SK-N-SH (cell line): ENCODE measurements at regions not wholly inside any gene's neighbourhood (a gene's known extent, or its start where the extent isn't known, plus 50 kb on each side); places are given as distances from the start of the nearest gene placed in this dataset.
"Not testable (repeated sequence)": the region's sequence is repeated elsewhere in the genome, so short reads cannot be mapped to it uniquely, and the experiment has no call there.

Experiments used
- CTCF ChIA-PET: fragments of 300-600, 350-600 bp; formaldehyde crosslinking; extraction: SDS; loops from one replicate; lab custom pipeline; 2021; lab: Yijun Ruan, JAX
- POLR2A ChIA-PET: fragments of 350-600 bp; sonication (Branson Sonifier 250); formaldehyde crosslinking; extraction: SDS; loops from one replicate; lab custom pipeline; 2020; ENCODE audit warnings: antibody characterized with exemption, inconsistent platforms; lab: Yijun Ruan, JAX
- DNase-seq: peaks from one replicate; pipeline ENCODE4 v3.0.0; 2012
- H2AFZ ChIP-seq: fragments of 200-600 bp; sonication (generic); 2 replicates; pipeline ENCODE4 v1.8.1; 2016; ENCODE audit warnings: antibody characterized with exemption, mild to moderate bottlenecking, low read depth
- H3F3A ChIP-seq: fragments of 200-600 bp; sonication (generic); replicated peaks from 2 replicates; pipeline ENCODE3; 2016; ENCODE audit warnings: antibody characterized with exemption, mild to moderate bottlenecking; ENCODE audit not compliant: insufficient read depth
- H3K27ac ChIP-seq, 2 experiments: fragments of 200-500 bp in 1 of 2; fragments of 200-600 bp in 1 of 2; sonication (Bioruptor generic) in 1 of 2; sonication (generic), shearing (Covaris generic) in 1 of 2; 2 replicates each; pipeline versions ENCODE4 v1.5.1 to v1.6.1; 2014 to 2016; ENCODE audit warnings: low read depth in 2 of 2, inconsistent platforms in 1 of 2, low read length in 1 of 2, mild to moderate bottlenecking in 1 of 2, mixed read lengths in 1 of 2
- H3K27me3 ChIP-seq: fragments of 200-600 bp; sonication (generic), shearing (Covaris generic); 2 replicates; pipeline ENCODE4 v1.6.1; 2016; ENCODE audit warnings: mixed run types; ENCODE audit not compliant: insufficient read depth
- H3K36me3 ChIP-seq, 2 experiments: fragments of 200-500 bp in 1 of 2; fragments of 200-600 bp in 1 of 2; sonication (Bioruptor generic) in 1 of 2; sonication (generic) in 1 of 2; replicated peaks in 1 of 2; 2 replicates each; pipeline versions ENCODE3 to v1.5.1; 2014 to 2016; ENCODE audit warnings: low read length in 1 of 2, mild to moderate bottlenecking in 1 of 2; ENCODE audit not compliant: insufficient read depth in 2 of 2, control insufficient read depth in 1 of 2
- H3K4me1 ChIP-seq, 2 experiments: fragments of 200-500 bp in 1 of 2; fragments of 200-600 bp in 1 of 2; sonication (Bioruptor generic) in 1 of 2; sonication (generic), shearing (Covaris generic) in 1 of 2; 2 replicates each; pipeline versions ENCODE4 v1.5.1 to v1.6.1; 2014 to 2016; ENCODE audit warnings: low read depth in 1 of 2, low read length in 1 of 2, mixed run types in 1 of 2; ENCODE audit not compliant: insufficient read depth in 2 of 2, control insufficient read depth in 1 of 2
- H3K4me2 ChIP-seq: fragments of 200-600 bp; sonication (generic), shearing (Covaris generic); 2 replicates; pipeline ENCODE4 v1.6.1; 2017; ENCODE audit warnings: mixed run types
- H3K4me3 ChIP-seq, 2 experiments: fragments of 200-500 bp in 1 of 2; fragments of 200-600 bp in 1 of 2; sonication (Bioruptor generic) in 1 of 2; sonication (generic), shearing (Covaris generic) in 1 of 2; 2 replicates each; pipeline versions ENCODE4 v1.5.1 to v1.8.1; 2014 to 2016; ENCODE audit warnings: low read depth in 2 of 2, inconsistent platforms in 1 of 2, low read length in 1 of 2, mild to moderate bottlenecking in 1 of 2, mixed read lengths in 1 of 2, moderate library complexity in 1 of 2
- H3K79me2 ChIP-seq: fragments of 200-600 bp; sonication (generic); 2 replicates; pipeline ENCODE4 v1.8.1; 2017; ENCODE audit warnings: mild to moderate bottlenecking; ENCODE audit not compliant: insufficient read depth
- H3K9ac ChIP-seq: fragments of 200-600 bp; sonication (generic); 2 replicates; pipeline ENCODE4 v1.6.1; 2017; ENCODE audit warnings: mixed run types
- H3K9me2 ChIP-seq: fragments of 200-600 bp; sonication (generic); 2 replicates; pipeline ENCODE4 v1.6.1; 2017; ENCODE audit warnings: mixed run types
- H3K9me3 ChIP-seq: fragments of 200-600 bp; sonication (generic); 2 replicates; pipeline ENCODE4 v1.6.1; 2017; ENCODE audit warnings: mixed run types, mild to moderate bottlenecking, moderate library complexity
- H4K20me1 ChIP-seq: fragments of 200-600 bp; sonication (generic); 2 replicates; pipeline ENCODE4 v1.6.1; 2017; ENCODE audit warnings: mild to moderate bottlenecking, mixed run types; ENCODE audit not compliant: insufficient read depth
- CTCF ChIP-seq: fragments of 200-600 bp; sonication (generic); IDR thresholded peaks from 2 replicates; pipeline ENCODE4 v1.6.1; 2017; ENCODE audit warnings: antibody characterized with exemption, mild to moderate bottlenecking, moderate library complexity
- GABPA ChIP-seq: IDR thresholded peaks from 2 replicates; pipeline ENCODE4 v1.4.0; 2012; ENCODE audit warnings: low read depth, mild to moderate bottlenecking
- MXI1 ChIP-seq: IDR thresholded peaks from 2 replicates; pipeline ENCODE4 v1.6.1; 2012; ENCODE audit warnings: mild to moderate bottlenecking, low read depth, low read length, improper control_type of control experiment
- PBX3 ChIP-seq: IDR thresholded peaks from 2 replicates; pipeline ENCODE4; 2012
- WGBS: methylation state at CpG from one replicate; pipeline ENCODE4 v1.1.6; 2017; ENCODE audit warnings: low lambda C conversion rate; 5-methylcytosine and 5-hydroxymethylcytosine counted together

GRCh38 chr3:15983693-15984092 is 185.9 kb upstream of the ANKRD28 start:
- ChIA-PET CTCF (no interaction called here), POLR2A (no interaction called here)
- Histone ChIP-seq H3K9me3 (0 out of 2 replicates have a peak, but pooled peaks cover 4% of the 10 kb centered on the region), H3K27me3 (no peaks in the 10 kb centered on the region), H3K9me2 (no peaks in the 10 kb centered on the region), H3K4me1 (peaks cover 12 to 23% of the 10 kb centered on the region in 2 experiments), H3K79me2 (no peaks in the 10 kb centered on the region), H2AFZ (peak overlapping the region; percentile 80), H3F3A (peaks cover 35% of the 10 kb centered on the region), H3K4me3 (peak overlapping the region in 1 of 2 experiments; percentile 56; a peak in 2 of 4 replicates), H3K4me2 (peak overlapping the region; percentile 88), H3K9ac (peak overlapping the region; percentile 83), H3K36me3 (peaks cover 0 to 3% of the 10 kb centered on the region in 2 experiments), H4K20me1 (no peaks in the 10 kb centered on the region), H3K27ac (peak overlapping the region; percentile 86 to 100; a peak in 3 of 4 replicates)
- WGBS, result 86% methylated on average over 1 of the region's 1 CpG
- no peak for DNase-seq
- TF ChIP-seq GABPA, result no peak
- TF ChIP-seq PBX3, result peak; percentile 76

GRCh38 chr3:15989419-15989818 is 185.1 kb upstream of the GALNT15 start:
- no peak for DNase-seq
- WGBS, result 88% methylated on average over 1 of the region's 1 CpG
- CTCF ChIA-PET, result interaction anchor here (0.7 kb wide), 3 partner anchors 52 to 258 kb away, joined by 3 read pairs; no protein-coding TSS in a partner anchor
- no peak overlapping the region for H3K4me3 ChIP-seq
- no peak overlapping the region for H3K9ac ChIP-seq
- no peak overlapping the region for H2AFZ ChIP-seq
- H3K9me2 ChIP-seq, result no peaks in the 10 kb centered on the region
- H3K27me3 ChIP-seq, result no peaks in the 10 kb centered on the region
- H3K36me3 ChIP-seq, result peaks cover 0 to 3% of the 10 kb centered on the region in 2 experiments
- H3K4me1 ChIP-seq, result peaks cover 0 to 1% of the 10 kb centered on the region in 2 experiments; a peak in 1 of 4 replicates
- no peaks in the 10 kb centered on the region for H3K79me2 ChIP-seq
- H3F3A ChIP-seq, result peaks cover 11% of the 10 kb centered on the region
- TF ChIP-seq CTCF (peak; percentile 40; the same call in 1 of the 2 replicates), MXI1 (no peak)
- H3K4me2 ChIP-seq, result no peak overlapping the region
- H4K20me1 ChIP-seq, result no peaks in the 10 kb centered on the region
- no peak overlapping the region for H3K27ac ChIP-seq
- POLR2A ChIA-PET, result no interaction called here
- peaks cover 3% of the 10 kb centered on the region; the same call in 1 of the 2 replicates for H3K9me3 ChIP-seq

- H3K9me2 ChIP-seq, H3F3A ChIP-seq, H4K20me1 ChIP-seq, CTCF ChIA-PET, H3K4me2 ChIP-seq, DNase-seq, H3K9me3 ChIP-seq, H3K79me2 ChIP-seq, H3K4me1 ChIP-seq, POLR2A ChIA-PET, H3K9ac ChIP-seq, H3K27ac ChIP-seq, H3K36me3 ChIP-seq, H3K27me3 ChIP-seq, H2AFZ ChIP-seq, H3K4me3 ChIP-seq: not testable (repeated sequence)
- WGBS, result 81% methylated on average over 7 of the region's 7 CpGs
These were observed 180.8 kb upstream of the GALNT15 start for GRCh38 chr3:15993660-15994059.

GRCh38 chr3:15996496-15996895 is 178.0 kb upstream of the GALNT15 start:
- CTCF ChIA-PET, H3K4me2 ChIP-seq, H3K79me2 ChIP-seq, DNase-seq, H3K9me3 ChIP-seq, H3K9ac ChIP-seq, H2AFZ ChIP-seq, POLR2A ChIA-PET, H3K27me3 ChIP-seq, H3F3A ChIP-seq, H3K27ac ChIP-seq, H3K9me2 ChIP-seq, H4K20me1 ChIP-seq, H3K4me3 ChIP-seq, H3K36me3 ChIP-seq, H3K4me1 ChIP-seq: not testable (repeated sequence)
- WGBS, result 88% methylated on average over 17 of the region's 17 CpGs
